ENCODE measurements at regions not wholly inside any gene's neighbourhood (a gene's known extent, or its start where the extent isn't known, plus 50 kb on each side); places are given as distances from the start of the nearest gene placed in this dataset.

DNA sequence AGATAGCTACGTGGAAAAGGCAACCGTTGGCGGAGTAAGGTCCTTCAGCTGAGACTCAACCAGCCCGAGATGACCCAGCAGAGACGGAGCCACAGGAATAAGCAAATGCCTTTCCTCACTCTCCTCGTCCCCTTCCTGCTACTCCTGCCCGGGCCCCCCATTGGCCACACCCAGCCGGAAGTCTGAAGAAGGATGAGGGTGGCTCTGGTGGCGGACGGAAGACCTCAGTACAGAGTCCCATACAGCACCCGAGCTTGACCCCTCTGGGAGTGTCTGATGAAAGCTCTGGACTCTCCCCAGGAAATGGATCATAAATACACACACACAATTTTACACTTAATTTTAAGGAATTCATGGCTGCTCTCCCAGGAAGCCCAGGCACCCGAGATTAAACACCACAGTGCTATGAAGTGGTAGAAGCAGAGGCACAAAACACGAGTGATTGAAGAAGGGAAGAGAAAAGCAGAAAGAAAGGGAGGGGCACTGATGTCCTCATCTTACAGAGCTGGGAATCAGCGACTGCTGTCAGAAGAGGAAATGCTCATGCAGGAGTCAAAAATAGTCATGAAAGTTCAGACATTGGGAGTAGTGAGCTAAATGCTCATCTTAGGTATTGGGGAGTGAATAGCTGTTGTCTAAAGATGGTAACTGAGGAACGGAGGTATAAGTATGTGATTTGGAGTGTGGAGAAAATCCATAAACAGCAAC is 125.6 kb downstream of the BANF2 start:
- DNase-seq (peak in 1 of 2 donors; percentile 60), ATAC-seq (peak in 3 of 4 donors; percentile 42 to 58 (median 47))
- Histone ChIP-seq H3K4me3 (no peak overlapping the region), H3K4me1 (no peaks in the 10 kb centered on the region), H3K36me3 (ENCODE audit: insufficient read depth in 1 of 2, low read depth in 1 of 2) (no peaks in the 10 kb centered on the region), H3K9me3 (no peaks in the 10 kb centered on the region), H3K27me3 (ENCODE audit: insufficient read depth in 3 of 3, low read length in 2 of 3) (no peaks in the 10 kb centered on the region), H3K27ac (peak overlapping the region; percentile 53)
- intact Hi-C loops (cut with DNase I): no loop called here
- WGBS, 3 donors: 32 to 40% (median 36%) methylated on average over 15 of the region's 15 CpGs
- TF ChIP-seq CTCF (IDR thresholded peaks at IDR 0.05): no peak

- H3K4me3 ChIP-seq: no peak overlapping the region
Observed at GRCh38 chr20:17824676-17825251, 125.0 kb downstream of the BANF2 start.

DNA sequence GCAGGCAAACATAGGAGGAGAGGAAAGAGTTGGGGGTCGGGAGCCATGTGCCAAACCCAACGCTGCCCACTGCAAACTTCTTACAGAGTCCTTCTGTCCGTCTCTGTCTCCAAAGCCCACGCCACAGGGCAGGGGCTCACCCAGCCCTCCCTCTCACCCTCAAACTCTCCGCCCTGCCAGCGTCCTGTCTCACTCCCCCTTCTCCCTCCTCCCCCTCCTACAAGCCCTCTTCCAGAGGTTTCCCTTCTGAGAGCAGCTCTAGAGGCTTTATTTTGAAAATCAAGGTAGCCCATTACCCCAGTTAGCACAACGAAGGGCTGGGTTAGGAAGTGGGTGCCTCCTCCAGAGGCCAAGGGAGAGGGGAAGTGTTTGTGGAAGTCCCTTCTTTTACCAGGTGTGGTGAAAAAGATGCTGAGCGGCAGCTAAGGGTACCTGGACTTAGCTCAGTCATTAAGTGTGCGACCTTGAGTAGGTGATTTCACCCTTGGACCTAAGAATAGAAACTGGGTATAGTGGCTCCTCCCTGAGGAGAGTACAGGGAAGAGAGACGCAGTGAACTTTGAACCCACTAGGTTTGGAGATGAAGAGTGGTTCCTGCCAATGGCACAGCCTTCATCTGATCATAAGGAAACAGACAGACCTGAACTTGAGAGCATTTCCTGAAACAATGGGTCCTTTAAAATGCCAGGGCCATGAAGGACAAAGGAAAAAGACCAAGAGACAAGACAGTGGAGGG is 123.8 kb downstream of the BANF2 start:
- WGBS, 3 donors: 91 to 92% (median 91%) methylated on average over 10 of the region's 10 CpGs
- intact Hi-C loops (cut with DNase I): no loop called here
- Histone ChIP-seq H3K4me3 (no peak overlapping the region), H3K36me3 (ENCODE audit: insufficient read depth in 1 of 2, low read depth in 1 of 2) (no peaks in the 10 kb centered on the region), H3K27me3 (ENCODE audit: insufficient read depth in 3 of 3, low read length in 2 of 3) (no peaks in the 10 kb centered on the region), H3K4me1 (no peaks in the 10 kb centered on the region), H3K27ac (no peak overlapping the region), H3K9me3 (no peaks in the 10 kb centered on the region)
- TF ChIP-seq CTCF (IDR thresholded peaks at IDR 0.05): no peak
- ATAC-seq (no peak), DNase-seq (no peak)

More at GRCh38 chr20:17824676-17825251, 125.0 kb downstream of the BANF2 start:
- intact Hi-C loops (cut with DNase I): no loop called here
- Histone ChIP-seq H3K9me3 (no peaks in the 10 kb centered on the region), H3K27me3 (ENCODE audit: insufficient read depth in 3 of 3, low read length in 2 of 3) (no peaks in the 10 kb centered on the region), H3K36me3 (ENCODE audit: insufficient read depth in 1 of 2, low read depth in 1 of 2) (no peaks in the 10 kb centered on the region), H3K4me1 (no peaks in the 10 kb centered on the region), H3K27ac (peak overlapping the region; percentile 53)
- TF ChIP-seq CTCF (IDR thresholded peaks at IDR 0.05): no peak
- no peak for DNase-seq
- WGBS, 3 donors: 76 to 82% (median 76%) methylated on average over 7 of the region's 7 CpGs
- ATAC-seq: peak in 3 of 4 donors; percentile 11 to 46 (median 30)

DNA sequence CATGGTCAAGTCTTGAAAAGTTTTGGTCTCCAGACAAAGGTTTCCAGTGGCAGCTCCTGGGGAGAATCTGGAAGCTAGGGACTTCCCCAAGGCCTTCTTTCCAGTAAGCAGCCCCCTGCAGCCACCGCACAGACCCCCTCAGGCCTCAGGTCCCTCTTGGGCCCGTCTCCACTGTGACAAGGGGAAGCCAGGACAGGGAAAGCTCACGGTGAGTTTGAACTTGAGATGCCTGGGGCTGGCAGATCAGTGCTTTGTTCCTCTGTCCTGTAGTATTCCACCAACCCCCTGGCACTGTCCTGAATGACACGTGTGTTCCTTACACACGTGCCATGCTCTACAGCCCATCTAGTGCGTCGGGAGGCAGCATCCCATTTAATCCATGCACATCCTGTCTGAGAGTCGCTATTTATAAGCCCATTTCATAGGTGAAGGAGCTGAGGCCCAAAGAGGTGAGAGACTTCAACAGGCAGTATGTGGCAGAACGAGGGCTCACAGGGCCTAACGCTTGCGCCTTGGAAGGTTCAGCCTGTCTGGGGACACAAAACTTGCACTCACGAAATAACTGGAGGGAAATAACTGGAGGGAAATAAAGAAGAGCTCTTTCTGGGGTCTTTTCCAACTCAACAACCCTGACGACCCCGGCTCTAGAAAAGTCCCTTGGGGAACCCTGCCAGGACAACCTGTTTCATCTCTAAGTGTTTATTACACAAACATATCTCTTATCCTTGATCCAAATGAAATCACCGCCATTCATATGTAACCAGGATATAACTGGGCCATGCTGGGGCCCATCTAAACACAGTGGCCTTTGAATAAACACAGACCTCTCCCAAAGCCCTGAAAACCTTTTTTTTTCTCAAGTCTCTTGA is 123.0 kb downstream of the BANF2 start:
- intact Hi-C loops (cut with DNase I): no loop called here
- WGBS, 3 donors: 85 to 87% (median 86%) methylated on average over 15 of the region's 15 CpGs
- Histone ChIP-seq H3K27ac (no peak overlapping the region), H3K9me3 (no peaks in the 10 kb centered on the region), H3K4me3 (no peak overlapping the region), H3K27me3 (ENCODE audit: insufficient read depth in 3 of 3, low read length in 2 of 3) (no peaks in the 10 kb centered on the region), H3K4me1 (no peaks in the 10 kb centered on the region), H3K36me3 (ENCODE audit: insufficient read depth in 1 of 2, low read depth in 1 of 2) (no peaks in the 10 kb centered on the region)
- DNase-seq: no peak
- TF ChIP-seq CTCF (IDR thresholded peaks at IDR 0.05): no peak
- no peak for ATAC-seq
